Germinal center (tissue), 1 donor: ENCODE measurements at regions not wholly inside any gene's neighbourhood (a gene's known extent, or its start where the extent isn't known, plus 50 kb on each side); places are given as distances from the start of the nearest gene placed in this dataset.

ENCODE experiments used
- DNase-seq: peaks from one replicate; pipeline ENCODE4 v3.0.0; 2012; ENCODE audit warnings: mixed read lengths, low spot score

DNA sequence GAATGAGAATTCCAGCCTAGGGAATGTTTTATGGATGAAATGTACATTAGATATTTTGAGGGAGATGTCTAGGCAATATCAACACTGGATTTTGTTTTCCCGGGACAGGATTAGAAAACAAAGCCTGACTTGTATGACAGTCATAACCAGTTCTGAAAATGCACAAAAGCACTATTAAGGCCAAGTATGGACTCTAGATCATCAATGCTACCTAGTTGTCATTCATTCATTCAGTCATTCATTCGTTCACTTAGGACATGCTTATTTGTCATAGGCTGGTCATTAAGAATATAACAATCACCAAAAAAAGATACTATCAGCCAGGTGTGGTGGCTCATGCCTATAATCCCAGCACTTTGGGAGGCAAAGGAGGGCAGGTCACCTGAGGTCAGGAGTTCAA lies 511.2 kb downstream of the CMPK2 start:
- no peak for DNase-seq

DNA sequence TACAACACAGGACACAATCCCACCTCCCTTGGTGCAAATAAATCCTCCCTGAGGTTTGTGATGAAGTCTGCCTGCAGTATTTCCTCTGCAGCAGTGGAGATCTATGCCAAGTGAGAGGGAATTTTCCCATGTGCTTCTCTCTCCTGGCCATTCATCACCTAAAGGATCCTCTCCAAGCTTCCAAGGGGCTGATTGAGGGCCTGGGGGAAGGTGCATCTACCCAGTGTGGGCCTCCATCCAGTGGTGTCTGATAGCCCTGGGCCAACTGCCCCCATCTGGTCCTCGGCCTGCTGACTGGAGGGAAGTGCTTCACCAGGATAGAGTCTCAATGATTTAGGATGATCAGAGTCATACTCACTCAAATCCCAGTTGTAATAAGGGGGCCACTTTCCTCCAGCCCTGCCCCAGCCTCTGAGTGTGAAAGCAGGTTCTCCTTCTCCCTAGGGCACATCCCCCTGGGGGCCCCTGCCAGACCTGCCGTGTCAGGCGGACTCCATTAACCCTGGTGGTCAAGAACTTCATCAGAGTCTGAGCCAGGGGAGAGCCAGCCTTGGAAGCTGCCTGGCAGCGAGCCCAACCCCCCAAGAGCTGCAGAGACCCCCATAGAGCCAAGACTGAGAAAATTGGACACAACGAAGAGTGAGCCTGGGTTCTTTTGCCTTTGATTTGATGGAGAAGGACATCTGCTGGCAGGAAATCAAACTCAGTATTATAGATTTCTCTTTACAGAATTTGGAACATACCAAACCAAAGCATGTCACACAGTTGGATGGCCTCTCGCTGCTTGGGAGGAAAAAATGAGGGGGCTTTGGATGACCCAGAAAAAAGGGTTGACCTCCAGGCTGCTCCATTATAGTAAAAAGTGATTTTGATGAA lies 509.6 kb downstream of the CMPK2 start:
- DNase-seq: no peak

- DNase-seq: no peak
These were observed 507.2 kb downstream of the CMPK2 start for GRCh38 chr2:6358546-6358945.

DNA sequence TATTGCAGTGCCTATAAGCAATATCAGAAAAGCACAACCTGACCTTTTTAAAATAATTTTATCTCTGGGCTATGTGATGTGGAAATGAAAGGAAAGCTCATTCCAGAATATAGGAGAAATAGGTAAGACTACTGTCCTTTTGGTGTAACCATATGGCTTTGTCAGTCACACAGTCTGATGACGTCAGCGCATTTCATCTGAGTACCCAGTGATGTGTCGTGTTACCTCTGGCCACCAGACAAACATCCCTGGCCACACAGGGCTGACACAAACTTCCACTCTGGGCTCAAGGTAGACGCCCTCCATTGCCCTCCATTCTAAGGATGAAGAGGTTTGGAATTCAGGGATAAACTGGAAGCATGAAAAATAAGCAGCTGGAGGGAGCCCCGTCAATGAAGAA lies 506.7 kb downstream of the CMPK2 start:
- DNase-seq: no peak

DNA sequence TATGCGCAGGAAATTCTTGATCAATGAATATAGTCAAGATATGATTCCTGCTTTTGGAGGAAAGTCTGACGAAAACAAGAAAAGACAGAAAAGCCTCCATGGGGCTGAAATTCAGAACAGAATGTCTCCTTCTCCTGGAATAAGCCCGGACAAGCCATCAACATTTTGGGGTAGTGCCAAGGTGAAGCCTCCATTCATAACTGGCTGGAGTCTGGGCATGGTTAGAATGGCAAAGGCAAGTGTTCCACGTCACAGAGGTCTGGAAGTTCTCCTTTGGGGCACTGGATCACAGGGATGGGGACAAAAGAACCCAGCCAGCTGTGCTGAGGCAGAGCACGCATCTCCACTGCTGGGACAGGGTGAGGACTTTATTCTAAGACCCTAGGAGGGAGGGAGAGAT lies 505.7 kb downstream of the CMPK2 start:
- DNase-seq: no peak

DNA sequence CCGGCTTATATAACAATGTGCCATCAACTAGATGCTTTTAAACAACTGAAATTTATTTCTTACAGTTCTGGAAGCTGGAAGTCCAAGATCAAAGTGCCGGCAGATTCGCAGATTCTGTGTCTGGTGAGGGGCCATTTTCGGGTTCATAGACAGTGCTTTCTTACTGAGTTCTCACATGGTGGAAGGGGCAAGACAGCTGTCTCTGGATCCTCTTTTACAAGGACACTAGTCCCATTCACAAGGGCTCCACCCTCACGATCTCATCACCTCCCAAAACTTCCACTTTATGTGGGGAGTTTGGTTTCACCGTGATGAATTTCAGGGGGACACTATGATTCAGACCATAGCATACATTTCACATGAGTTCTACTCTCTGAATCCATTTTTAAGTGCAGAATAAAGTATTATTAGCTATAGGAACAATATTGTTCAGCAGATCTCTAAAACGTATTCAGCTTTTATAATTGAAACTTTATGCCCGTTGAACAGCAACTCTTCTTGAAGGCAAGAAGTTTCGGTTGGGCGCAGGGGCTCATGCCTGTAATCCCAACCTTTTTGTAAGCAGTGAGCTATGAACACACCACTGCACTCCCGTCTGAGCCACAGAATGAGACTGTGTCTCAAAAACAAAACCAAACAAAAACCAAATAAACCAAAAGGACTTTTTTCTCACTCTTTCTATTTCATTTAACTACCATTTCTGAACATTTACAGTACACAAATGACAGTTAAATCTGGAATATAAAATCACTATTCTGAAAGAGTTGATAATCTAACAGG lies 502.8 kb downstream of the CMPK2 start:
- DNase-seq: no peak

GRCh38 chr2:6368281-6368680 lies 497.4 kb downstream of the CMPK2 start:
- no peak for DNase-seq

DNA sequence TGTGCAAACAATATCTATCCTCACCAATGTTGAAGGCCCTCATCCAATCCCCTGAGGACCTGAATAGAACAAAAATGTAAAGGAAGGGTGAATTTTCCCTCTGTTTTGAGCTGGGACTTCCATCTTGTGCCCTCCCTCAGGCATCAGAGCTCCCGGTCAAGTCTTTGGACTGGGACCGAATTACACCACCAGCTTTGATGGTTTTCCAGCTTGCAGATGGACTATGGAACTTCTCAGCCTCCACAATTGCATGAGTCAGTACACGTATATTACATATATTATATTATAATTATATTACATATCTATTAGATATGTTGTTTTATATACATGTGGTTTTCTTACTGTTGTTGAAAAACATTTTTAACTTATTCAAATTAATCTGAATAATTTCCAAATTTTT lies 496.4 kb downstream of the CMPK2 start:
- no peak for DNase-seq

DNA sequence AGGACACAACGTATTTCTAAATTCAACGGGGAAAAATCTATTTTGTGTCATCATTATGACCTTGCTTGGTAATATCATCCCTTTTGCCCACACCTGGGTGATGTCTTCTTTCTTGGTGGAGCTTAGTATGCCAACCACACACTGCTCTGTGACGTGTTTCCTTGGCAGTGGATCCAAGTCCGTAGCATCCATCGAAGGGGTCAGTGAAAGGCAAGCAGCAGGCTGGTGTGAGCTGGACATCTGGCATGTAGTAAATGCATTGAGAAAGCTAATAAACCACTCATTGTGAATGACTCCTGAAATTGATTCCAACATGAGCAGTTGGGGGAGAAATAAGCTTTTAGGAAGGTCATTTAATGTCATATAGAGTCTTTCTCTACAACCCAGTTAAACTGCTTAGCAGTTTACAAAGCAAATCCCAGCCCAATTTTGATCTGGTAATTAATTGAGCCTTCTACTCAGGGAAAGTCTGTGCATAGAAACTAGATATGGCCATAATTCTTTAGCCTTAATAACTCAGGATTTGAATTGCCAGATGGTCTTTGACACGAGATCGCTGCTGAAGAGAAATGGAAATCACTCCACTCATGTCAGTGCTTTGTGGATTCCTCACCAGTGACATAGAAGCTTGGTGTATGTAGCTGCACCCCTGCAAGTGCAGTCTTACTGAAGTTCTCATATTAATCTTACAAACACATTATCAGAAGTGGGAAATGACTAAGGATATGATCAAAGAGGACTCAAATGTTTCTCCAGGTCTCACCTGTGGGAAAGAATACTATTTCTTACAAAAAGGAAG lies 494.8 kb downstream of the CMPK2 start:
- DNase-seq: no peak

DNA sequence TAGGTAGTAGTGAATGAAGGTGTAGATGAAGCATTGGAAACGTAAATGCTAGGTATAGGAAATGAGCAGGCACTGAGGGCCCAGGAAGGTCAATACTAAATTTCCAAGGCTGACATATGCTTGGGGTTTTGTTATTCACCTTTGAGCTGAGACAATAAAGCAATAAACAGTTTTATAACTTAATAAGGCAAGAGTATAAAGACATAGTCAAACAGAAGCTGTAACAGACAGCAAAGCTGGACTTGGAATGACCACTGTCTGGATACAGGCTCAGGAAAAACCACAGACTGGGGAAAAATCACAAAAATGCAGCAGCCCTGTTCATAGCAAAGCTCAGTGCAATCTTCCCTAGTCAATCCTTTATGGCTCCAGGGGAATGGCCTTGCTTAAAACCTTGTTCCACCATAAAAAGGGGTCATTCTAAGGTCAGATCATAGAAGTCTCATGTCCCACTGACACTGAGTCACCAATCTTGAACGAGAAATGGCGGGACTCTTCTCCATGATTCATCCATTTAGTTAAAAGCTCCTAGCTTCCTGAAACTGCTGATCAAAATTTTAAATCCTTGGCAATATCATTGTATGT lies 493.3 kb downstream of the CMPK2 start:
- no peak for DNase-seq

GRCh38 chr2:6381326-6381725 lies 484.4 kb downstream of the CMPK2 start:
- DNase-seq: no peak

DNA sequence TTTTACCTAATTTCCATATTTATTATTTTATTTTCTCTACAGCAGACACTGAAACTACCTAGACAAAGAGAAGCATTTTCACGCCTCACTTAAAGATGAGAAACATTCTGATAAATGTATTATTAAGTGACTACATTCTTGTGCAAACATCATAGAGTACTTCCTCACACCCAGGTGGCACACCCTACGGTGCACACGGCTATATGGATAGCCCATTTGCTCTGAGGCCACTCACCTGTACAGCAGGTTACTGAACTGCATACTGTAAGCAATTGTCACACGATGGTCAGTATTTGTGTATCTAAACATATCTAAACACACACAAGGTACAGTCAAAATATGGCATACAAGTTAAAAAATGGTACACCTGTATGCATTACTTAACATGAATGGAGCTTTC lies 481.4 kb downstream of the CMPK2 start:
- no peak for DNase-seq

DNA sequence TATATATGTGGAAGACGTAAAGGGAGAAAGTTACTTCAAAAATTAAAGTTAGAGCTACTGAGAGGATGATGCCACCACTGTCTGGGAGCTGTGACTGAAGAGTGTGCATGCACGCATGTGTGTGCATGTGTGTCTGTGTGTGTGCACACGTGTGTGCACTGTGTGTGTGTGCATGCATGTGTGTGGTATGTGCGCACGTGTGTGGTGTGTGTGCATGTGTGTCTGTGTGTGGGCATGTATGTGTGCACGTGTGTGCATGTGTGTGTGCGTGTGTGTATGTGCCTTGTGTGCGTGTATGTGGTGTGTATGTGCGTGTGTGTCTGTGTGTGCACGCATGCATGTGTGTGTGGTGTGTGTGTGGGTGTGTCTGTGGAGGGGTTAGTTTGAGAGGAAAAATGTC lies 473.4 kb downstream of the CMPK2 start:
- no peak for DNase-seq

- no peak for DNase-seq
These were observed 472.7 kb downstream of the CMPK2 start for GRCh38 chr2:6392966-6393365.

GRCh38 chr2:6393819-6394218 lies 471.9 kb downstream of the CMPK2 start:
- no peak for DNase-seq

GRCh38 chr2:6394276-6394675 lies 471.4 kb downstream of the CMPK2 start:
- no peak for DNase-seq

DNA sequence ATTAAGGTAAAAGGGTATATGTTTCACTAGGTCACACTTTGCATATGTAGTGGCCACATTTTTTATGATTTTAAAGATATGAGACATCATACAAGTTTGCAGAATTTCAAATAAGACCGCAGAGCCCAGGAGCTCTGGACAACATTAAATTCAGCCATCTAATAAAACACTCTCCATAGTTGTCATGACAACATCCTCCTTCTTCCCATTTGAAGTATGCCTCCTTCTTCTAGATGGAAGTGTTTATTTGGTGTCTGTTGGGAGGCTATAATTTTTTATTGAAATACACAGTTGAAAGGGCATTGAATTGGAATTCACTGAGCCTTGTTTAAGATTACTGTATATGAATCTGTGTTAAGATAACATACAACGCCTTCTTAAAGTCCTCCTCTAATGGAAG lies 467.3 kb downstream of the CMPK2 start:
- no peak for DNase-seq

- DNase-seq: no peak
These were observed 464.4 kb downstream of the CMPK2 start for GRCh38 chr2:6401301-6401700.

DNA sequence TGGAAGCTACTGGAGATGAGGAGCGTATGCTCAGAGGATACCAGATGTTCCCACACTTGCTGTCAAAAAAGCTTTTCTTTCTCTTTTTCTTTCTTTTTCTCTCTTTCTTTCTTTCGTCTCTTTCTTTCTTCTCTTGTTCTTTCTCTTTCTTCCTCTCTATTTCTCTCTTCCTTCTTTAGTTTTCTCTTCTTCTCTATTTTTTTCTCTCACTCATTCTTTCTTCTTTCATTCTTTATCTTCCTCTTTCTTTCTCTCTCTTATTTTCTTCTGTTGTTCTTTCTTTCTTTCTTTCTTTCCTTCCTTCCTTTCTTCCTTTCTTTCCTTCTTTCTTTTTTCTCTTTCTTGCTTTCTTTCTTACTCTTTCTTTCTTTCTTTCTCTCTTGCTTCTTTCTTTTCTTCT lies 457.6 kb downstream of the CMPK2 start:
- no peak for DNase-seq

DNA sequence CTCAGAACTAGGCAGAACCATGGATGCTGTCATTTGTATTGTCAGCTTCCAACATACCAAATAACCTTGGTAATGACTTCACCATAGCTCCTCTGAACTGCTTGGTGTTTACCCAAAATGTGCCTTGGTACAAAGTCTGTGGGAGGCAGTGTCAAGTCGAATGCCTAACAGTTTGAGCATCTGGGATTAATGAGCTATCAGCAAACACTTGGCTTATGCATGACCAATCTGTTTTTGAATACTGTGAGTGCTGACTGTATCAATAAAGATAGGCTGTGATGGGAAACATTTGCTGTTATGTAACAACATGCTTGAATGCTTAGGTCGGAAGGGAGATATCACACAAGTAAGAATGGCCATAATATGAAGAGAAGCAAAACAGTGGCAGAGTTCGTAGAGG lies 455.4 kb downstream of the CMPK2 start:
- DNase-seq: no peak

DNA sequence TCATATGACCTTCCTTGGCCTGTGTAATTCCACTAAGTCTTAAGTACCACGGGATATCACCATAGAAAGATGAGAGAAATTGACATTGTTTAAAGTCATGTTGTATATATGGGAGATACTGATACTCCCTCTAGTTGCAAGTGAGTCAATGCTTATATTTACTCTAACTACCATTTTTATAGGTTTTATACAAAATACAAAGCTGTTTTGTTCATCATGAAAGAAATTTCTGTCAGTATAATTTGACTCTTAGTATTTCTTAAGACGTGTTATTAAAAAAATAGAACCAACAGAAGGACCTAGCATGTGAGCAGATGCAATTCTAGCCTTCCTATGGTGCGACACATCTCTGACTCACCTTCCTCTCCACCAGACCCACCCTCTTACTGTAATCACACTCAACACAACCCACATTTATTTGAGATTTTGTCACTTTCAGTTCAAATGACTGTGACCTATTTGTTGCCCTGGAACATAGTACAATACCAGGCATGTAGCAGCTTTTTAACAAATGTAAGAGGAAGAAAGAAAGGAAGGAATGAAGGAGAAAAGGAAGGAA lies 453.1 kb downstream of the CMPK2 start:
- DNase-seq: no peak

- DNase-seq: no peak
These were observed 448.7 kb downstream of the CMPK2 start for GRCh38 chr2:6417050-6417449.
